ENCODE measurements at regions not wholly inside any gene's neighbourhood (a gene's known extent, or its start where the extent isn't known, plus 50 kb on each side); places are given as distances from the start of the nearest gene placed in this dataset.

DNA sequence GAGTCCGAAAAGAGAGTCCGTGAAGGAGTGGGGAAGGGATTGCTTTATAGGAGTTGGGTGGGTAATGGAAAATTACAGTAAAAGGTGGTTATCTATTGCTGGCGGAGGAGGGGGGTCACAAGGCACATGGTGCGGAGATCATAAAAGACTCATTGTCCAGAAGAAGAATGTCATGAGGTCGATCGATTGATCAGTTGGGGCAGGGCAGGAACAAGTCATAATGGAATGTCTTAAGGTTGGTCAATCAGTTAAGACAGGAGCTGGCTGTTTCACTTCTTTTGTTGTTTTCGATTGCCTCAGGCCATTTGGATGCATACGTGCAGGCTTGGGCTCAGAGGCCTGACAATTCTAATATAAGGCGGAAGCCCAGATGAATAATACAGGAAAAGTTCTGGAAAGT, 473.0 kb upstream of the TNP1 start:
- TF ChIP-seq, protein P1, sequence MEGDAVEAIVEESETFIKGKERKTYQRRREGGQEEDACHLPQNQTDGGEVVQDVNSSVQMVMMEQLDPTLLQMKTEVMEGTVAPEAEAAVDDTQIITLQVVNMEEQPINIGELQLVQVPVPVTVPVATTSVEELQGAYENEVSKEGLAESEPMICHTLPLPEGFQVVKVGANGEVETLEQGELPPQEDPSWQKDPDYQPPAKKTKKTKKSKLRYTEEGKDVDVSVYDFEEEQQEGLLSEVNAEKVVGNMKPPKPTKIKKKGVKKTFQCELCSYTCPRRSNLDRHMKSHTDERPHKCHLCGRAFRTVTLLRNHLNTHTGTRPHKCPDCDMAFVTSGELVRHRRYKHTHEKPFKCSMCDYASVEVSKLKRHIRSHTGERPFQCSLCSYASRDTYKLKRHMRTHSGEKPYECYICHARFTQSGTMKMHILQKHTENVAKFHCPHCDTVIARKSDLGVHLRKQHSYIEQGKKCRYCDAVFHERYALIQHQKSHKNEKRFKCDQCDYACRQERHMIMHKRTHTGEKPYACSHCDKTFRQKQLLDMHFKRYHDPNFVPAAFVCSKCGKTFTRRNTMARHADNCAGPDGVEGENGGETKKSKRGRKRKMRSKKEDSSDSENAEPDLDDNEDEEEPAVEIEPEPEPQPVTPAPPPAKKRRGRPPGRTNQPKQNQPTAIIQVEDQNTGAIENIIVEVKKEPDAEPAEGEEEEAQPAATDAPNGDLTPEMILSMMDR (IDR thresholded peaks at IDR 0.05), result no peak
- TF ChIP-seq ZFX (IDR thresholded peaks at IDR 0.05; ENCODE audit: borderline replicate concordance), result no peak
